DMS 273 (cell line): ENCODE measurements at regions not wholly inside any gene's neighbourhood (a gene's known extent, or its start where the extent isn't known, plus 50 kb on each side); places are given as distances from the start of the nearest gene placed in this dataset.
A peak's percentile ranks its signal among the peaks of the same experiment; 100 is the strongest.

Experiments
- DNase-seq: peaks from one replicate; lab custom pipeline; 2025; ENCODE audit not compliant: unreplicated experiment; lab: John Stamatoyannopoulos, UW

DNA sequence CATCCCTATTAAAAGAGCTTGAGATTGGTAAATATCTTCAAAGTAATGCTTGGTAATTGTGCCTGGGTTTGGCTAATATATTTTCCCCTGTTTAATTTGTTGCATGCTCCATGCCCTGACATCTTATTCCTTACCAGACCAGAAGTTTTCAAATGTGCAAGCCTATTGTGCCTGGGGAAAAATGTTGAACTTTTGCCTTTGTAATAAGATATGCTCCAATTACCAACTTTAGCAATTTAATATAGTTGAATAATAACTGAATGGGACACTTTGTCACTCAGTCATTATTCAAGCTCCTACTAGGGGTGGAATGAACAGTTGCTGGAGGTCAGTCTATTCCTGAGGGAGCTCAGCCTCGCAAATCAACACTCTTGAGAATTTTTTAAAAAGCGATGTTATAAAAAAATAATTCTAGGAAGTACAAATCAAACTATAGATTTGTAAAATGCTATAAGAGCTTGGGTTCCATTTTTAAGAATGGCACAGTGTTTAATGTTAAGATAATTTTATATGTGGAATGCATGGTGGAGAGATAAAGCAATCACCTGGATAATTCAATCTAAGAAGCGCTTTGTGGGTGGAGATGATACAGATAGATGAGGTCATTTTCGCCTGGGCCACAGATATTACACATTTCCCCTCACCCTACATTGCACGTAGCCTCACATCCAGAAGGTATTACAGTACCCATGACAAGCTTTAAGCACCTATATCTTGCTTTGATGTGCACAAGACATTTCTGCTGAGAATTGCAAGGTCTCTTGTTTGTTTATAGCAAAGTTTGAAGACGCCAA is 231.8 kb downstream of the PIK3R1 start:
- no peak for DNase-seq

GRCh38 chr5:68449380-68449779 is 233.8 kb downstream of the PIK3R1 start:
- DNase-seq = no peak

- no peak for DNase-seq
These were observed 234.8 kb downstream of the PIK3R1 start for GRCh38 chr5:68450245-68450852.

DNA sequence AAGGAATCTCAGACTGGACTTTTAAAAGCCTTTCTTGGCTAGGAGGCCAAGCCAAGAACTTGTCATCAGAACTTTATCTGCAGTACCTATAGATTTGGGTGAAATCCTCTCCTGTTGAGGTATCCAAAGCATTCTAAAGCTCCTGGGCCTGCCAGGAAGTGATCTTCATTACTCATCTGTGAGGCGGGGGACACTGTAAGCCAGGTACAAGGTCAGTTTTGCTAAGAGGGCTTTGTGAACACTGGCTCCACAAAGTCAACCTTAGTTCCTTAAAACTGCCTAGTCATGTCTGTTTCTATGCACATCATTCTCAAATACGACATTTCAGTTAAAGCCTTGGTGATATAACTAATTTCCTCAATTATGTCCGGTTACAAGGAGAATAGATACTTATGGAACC is 236.7 kb downstream of the PIK3R1 start:
- DNase-seq = no peak

DNA sequence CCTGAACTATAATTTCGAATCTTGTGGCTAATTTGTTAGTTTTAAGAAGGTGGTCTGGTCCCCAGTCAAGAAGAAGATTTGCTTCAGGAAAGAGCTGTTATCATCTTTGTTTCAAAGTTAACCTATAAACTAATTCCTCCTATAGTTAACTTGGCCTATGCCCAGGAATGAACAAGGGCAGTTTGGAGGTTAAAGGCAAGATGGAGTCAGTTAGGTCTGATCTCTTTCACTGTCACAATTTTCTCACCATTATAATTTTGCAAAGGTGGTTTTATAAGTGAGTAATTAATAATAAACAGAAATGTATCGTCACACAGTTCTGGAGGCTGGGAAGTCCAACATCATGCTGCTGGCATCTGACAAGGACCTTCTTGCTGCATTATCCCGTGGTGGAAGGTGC is 238.6 kb downstream of the PIK3R1 start:
- no peak for DNase-seq

DNA sequence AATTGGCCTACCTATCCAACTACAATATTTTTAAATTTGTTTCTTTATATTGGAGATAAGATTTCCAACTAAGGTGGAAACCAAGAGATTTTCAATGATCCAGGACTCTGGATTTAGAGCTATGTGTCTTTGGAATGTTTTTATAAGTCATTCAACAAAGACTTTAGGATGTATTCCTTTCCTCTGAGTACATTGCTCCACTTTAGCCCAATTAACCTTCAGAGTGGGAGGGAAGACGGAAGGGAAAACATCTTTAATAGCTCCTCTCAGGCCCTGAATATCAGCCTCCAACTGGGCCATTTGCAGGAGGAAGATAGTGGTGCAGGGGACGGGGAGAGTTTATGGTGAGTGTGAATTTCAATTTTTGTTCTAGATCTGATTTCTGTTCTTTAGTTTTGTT is 239.2 kb downstream of the PIK3R1 start:
- DNase-seq = no peak

DNA sequence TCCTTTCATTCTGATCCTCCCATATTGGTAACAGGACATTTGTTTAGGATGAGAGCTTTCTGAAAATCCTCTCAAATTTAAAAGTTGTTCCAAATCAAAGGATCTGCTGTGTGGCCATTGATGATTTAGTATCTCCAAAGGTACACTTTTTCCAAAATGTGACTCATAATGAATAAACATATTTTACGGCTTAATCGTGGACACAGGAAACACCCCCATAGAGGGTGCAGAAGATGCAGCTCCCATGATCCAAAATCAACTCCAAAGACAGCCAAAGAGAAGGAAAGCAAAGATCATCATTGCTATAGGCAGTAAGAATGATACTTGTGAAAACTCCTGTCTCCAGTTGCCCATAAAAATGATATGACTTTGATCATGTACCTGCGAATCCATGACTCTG is 239.7 kb downstream of the PIK3R1 start:
- no peak for DNase-seq

GRCh38 chr5:68456756-68457217 is 241.2 kb downstream of the PIK3R1 start:
- peak; percentile 70 for DNase-seq

DNA sequence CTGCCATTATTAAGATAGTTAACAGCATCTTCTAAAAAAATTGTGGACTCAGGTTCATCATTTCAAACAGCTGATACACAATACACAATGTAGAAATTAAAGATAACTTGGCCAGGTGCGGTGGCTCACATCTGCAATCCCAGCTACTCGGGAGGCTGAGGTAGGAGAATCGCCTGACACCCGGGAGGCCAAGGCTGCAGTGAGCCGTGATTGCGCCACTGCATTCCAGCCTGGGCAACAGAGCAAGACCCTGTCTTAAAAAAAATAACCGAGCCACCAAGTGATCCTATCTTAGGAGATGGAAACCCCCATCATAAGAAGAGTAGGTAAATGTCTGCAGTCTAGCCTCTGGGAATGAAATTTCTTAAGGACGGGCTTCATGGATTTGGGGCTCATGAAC is 241.7 kb downstream of the PIK3R1 start:
- no peak for DNase-seq

- DNase-seq = no peak
These were observed 243.0 kb downstream of the PIK3R1 start for GRCh38 chr5:68458416-68459021.

DNA sequence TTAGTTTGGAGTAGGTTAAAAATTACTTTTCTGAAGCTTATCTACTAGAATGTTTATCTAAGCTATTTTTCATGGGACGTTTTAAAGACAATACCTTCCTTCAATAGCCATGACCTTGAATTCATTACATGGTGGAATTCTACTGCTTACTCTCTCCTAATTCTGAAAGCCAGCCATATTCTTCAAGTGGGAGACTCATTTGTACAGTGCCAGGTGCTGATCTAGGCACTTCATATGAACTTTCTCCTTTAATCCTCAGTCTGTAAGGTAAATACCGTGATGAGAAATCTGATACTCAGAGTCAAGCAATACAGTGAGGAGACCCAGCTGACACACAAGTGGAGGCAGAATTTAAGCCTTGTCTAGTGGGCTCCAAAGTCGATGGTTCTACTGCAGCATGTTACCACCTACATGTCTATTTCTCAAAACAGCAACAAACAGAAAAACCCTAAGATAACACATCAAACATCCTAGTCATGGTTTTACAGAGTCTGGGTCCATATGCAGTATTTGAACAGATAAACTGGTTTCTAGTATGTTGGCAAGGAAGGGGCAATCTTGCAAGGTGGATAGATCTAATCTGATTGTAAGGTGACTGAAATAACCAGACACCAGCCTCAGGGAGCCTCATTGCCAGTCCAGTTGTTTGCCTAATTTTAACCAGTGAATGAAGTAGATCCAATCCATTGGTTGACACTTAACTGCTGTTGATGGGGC is 243.7 kb downstream of the PIK3R1 start:
- peak; percentile 16 for DNase-seq

GRCh38 chr5:68459810-68460139 is 244.2 kb downstream of the PIK3R1 start:
- DNase-seq = no peak

DNA sequence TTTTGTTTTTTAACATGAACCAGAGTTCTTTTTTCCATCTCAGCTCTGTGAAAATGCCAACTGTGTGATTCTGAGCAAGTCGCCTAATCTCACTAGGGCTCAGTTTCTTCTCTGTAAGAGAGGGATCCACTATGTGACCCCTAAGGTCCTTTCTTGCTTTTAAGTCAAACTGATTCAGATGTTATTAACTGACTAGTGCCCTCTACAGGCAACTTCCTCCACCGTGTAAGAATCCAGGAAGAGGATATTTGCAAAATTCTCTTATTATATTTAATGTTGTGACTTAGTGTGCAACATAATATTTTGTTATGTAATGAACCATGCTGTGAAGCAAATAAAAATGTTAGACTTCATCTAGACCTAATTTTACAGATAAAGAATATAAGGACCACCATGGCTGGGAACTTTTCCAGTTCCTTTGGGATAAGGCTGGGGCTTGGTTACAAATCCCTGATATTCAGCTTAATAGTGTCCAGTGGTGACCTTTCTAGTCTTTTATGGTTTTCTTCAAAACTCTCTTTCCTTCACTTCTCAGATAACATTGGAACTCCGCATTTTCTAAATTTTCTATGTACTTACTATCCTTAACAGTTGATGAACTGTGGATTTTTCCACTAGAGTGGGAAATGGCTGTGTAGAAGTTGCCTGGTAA is 244.7 kb downstream of the PIK3R1 start:
- peak; percentile 78 for DNase-seq

- DNase-seq = no peak
These were observed 248.1 kb downstream of the PIK3R1 start for GRCh38 chr5:68463606-68464005.

DNA sequence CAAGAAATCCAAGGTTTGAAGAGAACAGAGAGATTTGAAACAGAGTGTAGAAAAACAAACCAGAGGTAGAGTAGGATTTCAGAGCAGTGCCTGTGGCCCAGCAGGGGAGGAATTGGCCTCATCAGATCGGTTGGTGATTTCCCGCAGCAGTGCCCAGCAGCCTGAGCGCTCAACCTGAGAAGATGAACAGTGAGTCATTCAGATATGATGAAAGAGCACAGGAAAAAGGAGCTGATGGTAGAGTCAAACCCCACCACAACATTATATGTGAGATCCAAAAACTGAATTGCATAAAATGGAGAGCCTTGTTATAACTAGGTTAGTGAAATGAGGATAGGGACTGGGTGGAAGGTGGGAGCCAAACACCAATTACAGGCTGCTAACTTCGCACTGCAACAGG is 248.9 kb downstream of the PIK3R1 start:
- DNase-seq = no peak

DNA sequence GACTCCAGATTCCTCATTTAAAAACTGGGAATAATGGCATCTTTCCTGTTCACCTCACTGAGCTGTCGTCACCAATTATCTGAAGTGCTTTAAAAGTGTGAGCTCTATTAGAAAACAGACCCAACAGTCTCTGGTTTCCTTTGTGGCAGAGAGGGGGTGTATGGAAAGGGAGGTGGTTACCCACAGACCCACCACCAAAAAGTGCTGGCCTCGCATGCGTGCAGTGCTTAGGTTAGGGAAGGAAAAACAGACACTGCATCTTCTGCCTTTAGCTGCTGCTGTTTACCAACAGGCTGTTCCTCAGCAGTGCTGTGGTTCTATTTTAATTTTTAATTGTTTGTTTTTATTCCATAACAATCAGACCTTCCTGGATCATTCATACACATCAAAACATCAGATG is 249.6 kb downstream of the PIK3R1 start:
- DNase-seq = no peak

DNA sequence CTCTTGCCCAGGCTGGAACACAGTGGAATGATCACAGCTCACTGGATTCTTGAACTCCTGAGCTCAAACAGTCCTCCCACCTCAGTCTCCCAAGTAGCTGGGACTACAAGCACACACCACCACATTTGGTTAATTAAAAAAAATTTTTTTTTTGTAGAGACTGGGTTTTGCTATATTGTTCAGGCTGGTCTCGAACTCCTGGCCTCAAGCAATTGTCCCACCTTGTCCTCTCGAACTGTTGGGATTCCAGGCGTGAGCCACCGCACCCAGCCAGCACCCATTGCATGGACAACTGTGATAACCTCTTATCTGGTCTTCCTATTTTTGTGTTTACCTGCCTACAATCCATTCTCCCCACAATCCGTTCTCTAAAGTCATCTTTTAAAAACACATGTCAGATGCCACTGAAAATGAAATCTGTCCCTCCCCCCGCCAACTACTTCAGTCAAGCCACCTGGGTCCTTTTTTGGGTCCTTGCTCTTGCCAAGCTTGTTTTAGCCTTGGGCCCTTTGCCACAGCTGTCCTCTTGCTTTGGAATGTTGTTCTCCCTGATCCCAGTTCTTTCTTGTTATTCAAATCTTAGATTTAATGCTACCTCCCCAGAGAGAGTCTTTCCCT is 250.5 kb downstream of the PIK3R1 start:
- no peak for DNase-seq

- DNase-seq = no peak
These were observed 251.7 kb downstream of the PIK3R1 start for GRCh38 chr5:68467208-68467607.

- DNase-seq = no peak
These were observed 252.2 kb downstream of the PIK3R1 start for GRCh38 chr5:68467794-68468193.

- DNase-seq = no peak
These were observed 252.8 kb downstream of the PIK3R1 start for GRCh38 chr5:68468322-68468721.

GRCh38 chr5:68475476-68475983 is 260.0 kb downstream of the PIK3R1 start:
- no peak for DNase-seq
